ENCODE measurements at regions not wholly inside any gene's neighbourhood (a gene's known extent, or its start where the extent isn't known, plus 50 kb on each side); places are given as distances from the start of the nearest gene placed in this dataset.

GRCh38 chr2:172205292-172205691 is 102.6 kb upstream of the DLX2 start:
- ATAC-seq (no peak), DNase-seq (no peak), FAIRE-seq (no peak)
- intact Hi-C loops (cut with DNase I): no loop called here
- WGBS, 2 donors: 67% methylated on average over 4 of the region's 4 CpGs
- H3K9me3 ChIP-seq: no peaks in the 10 kb centered on the region
- no peak overlapping the region for H3K27ac ChIP-seq
- TF ChIP-seq CTCF (IDR thresholded peaks at IDR 0.05): no peak
- H3K27me3 ChIP-seq: no peaks in the 10 kb centered on the region
- no peaks in the 10 kb centered on the region for H3K36me3 ChIP-seq
- no peak overlapping the region for H3K4me3 ChIP-seq
- H3K4me1 ChIP-seq: no peaks in the 10 kb centered on the region

- ATAC-seq (no peak), FAIRE-seq (no peak), DNase-seq (no peak)
- no peaks in the 10 kb centered on the region for H3K4me1 ChIP-seq
- no peak overlapping the region for H3K27ac ChIP-seq
- no peaks in the 10 kb centered on the region for H3K27me3 ChIP-seq
- no peaks in the 10 kb centered on the region for H3K36me3 ChIP-seq
- no peaks in the 10 kb centered on the region for H3K9me3 ChIP-seq
- 65 to 69% methylated on average over 5 of the region's 5 CpGs for WGBS, 2 donors
- no peak for TF ChIP-seq CTCF (IDR thresholded peaks at IDR 0.05)
- intact Hi-C loops (cut with DNase I): no loop called here
- no peak overlapping the region for H3K4me3 ChIP-seq
Measured at GRCh38 chr2:172207911-172208310, 105.2 kb upstream of the DLX2 start.

- no peak overlapping the region for H3K4me3 ChIP-seq
- intact Hi-C loops (cut with DNase I): no loop called here
- WGBS, 2 donors: 60 to 62% methylated on average over 6 of the region's 6 CpGs
- H3K36me3 ChIP-seq: no peaks in the 10 kb centered on the region
- no peaks in the 10 kb centered on the region for H3K9me3 ChIP-seq
- no peaks in the 10 kb centered on the region for H3K4me1 ChIP-seq
- peak in 1 of 4 donors; percentile 20 for ATAC-seq
- no peak for FAIRE-seq
- no peak for DNase-seq
- no peak for TF ChIP-seq CTCF (IDR thresholded peaks at IDR 0.05)
- no peaks in the 10 kb centered on the region for H3K27me3 ChIP-seq
- H3K27ac ChIP-seq: no peak overlapping the region
Measured at GRCh38 chr2:172208791-172209325, 106.2 kb upstream of the DLX2 start.

- no peak overlapping the region for H3K4me3 ChIP-seq
- FAIRE-seq (no peak), DNase-seq (no peak), ATAC-seq (no peak)
- H3K27ac ChIP-seq: no peak overlapping the region
- no peaks in the 10 kb centered on the region for H3K4me1 ChIP-seq
- H3K36me3 ChIP-seq: no peaks in the 10 kb centered on the region
- no peaks in the 10 kb centered on the region for H3K27me3 ChIP-seq
- no peak for TF ChIP-seq CTCF (IDR thresholded peaks at IDR 0.05)
- no peaks in the 10 kb centered on the region for H3K9me3 ChIP-seq
- intact Hi-C loops (cut with DNase I): no loop called here
Measured at GRCh38 chr2:172210599-172210998, 107.9 kb upstream of the DLX2 start.

- Histone ChIP-seq H3K4me1 (no peaks in the 10 kb centered on the region), H3K27me3 (no peaks in the 10 kb centered on the region), H3K27ac (no peak overlapping the region), H3K9me3 (no peaks in the 10 kb centered on the region), H3K36me3 (no peaks in the 10 kb centered on the region), H3K4me3 (no peak overlapping the region)
- TF ChIP-seq CTCF (IDR thresholded peaks at IDR 0.05): no peak
- no peak for DNase-seq
- no peak for FAIRE-seq
- no peak for ATAC-seq
- 49 to 67% methylated on average over 5 of the region's 5 CpGs for WGBS, 2 donors
- intact Hi-C loops (cut with DNase I): no loop called here
Measured at GRCh38 chr2:172211512-172211911, 108.8 kb upstream of the DLX2 start.
